ENCODE measurements at regions not wholly inside any gene's neighbourhood (a gene's known extent, or its start where the extent isn't known, plus 50 kb on each side); places are given as distances from the start of the nearest gene placed in this dataset.
A peak's percentile ranks its signal among the peaks of the same experiment; 100 is the strongest.

GRCh38 chr10:43849551-43849950 is 200.9 kb upstream of the ZNF32 start:
- Histone ChIP-seq H3K36me3 (ENCODE audit: insufficient read depth, low read length) (no peaks in the 10 kb centered on the region), H3K9ac (ENCODE audit: low read depth, low read length) (no peak overlapping the region), H2AFZ (ENCODE audit: low read depth, low read length) (no peak overlapping the region), H3K27me3 (ENCODE audit: insufficient read depth, low read length, poor library complexity) (no peaks in the 10 kb centered on the region), H3K4me2 (ENCODE audit: insufficient read depth, low read length) (no peak overlapping the region), H3K9me3 (ENCODE audit: insufficient read depth, low read length, severe bottlenecking) (no peaks in the 10 kb centered on the region), H3K4me1 (ENCODE audit: insufficient read depth, low read length) (peaks cover 17% of the 10 kb centered on the region), H3K4me3 (ENCODE audit: low read depth in 1 of 2, low read length in 2 of 2) (no peak overlapping the region), H4K20me1 (ENCODE audit: insufficient read depth, low read length) (no peaks in the 10 kb centered on the region), H3K27ac (ENCODE audit: low read length) (no peak overlapping the region), H3K79me2 (ENCODE audit: insufficient read depth, low read length) (no peaks in the 10 kb centered on the region)
- TF ChIP-seq CTCF (IDR thresholded peaks at IDR 0.05; ENCODE audit: borderline replicate concordance, extremely low read depth, low read length, poor library complexity, severe bottlenecking), result no peak
- no peak for TF ChIP-seq EZH2 (IDR thresholded peaks at IDR 0.05; ENCODE audit: borderline replicate concordance, low read depth, low read length, severe bottlenecking)
- ATAC-seq (ENCODE audit: insufficient read depth, low read depth) (no peak), DNase-seq (no peak)

- no peaks in the 10 kb centered on the region for H4K20me1 ChIP-seq (ENCODE audit: insufficient read depth, low read length)
- H3K79me2 ChIP-seq (ENCODE audit: insufficient read depth, low read length), result no peaks in the 10 kb centered on the region
- H3K27me3 ChIP-seq (ENCODE audit: insufficient read depth, low read length, poor library complexity), result no peaks in the 10 kb centered on the region
- no peaks in the 10 kb centered on the region for H3K9me3 ChIP-seq (ENCODE audit: insufficient read depth, low read length, severe bottlenecking)
- no peak overlapping the region for H3K4me2 ChIP-seq (ENCODE audit: insufficient read depth, low read length)
- no peaks in the 10 kb centered on the region for H3K36me3 ChIP-seq (ENCODE audit: insufficient read depth, low read length)
- no peak overlapping the region for H3K4me3 ChIP-seq (ENCODE audit: low read depth in 1 of 2, low read length in 2 of 2)
- peaks cover 17% of the 10 kb centered on the region for H3K4me1 ChIP-seq (ENCODE audit: insufficient read depth, low read length)
- 0 out of 2 replicates have a peak overlapping the region, but pooled peaks have one; percentile 37 for H2AFZ ChIP-seq (ENCODE audit: low read depth, low read length)
- no peak for ATAC-seq (ENCODE audit: insufficient read depth, low read depth)
- no peak for DNase-seq
- TF ChIP-seq EZH2 (IDR thresholded peaks at IDR 0.05; ENCODE audit: borderline replicate concordance, low read depth, low read length, severe bottlenecking), result no peak
- TF ChIP-seq CTCF (IDR thresholded peaks at IDR 0.05; ENCODE audit: borderline replicate concordance, extremely low read depth, low read length, poor library complexity, severe bottlenecking), result no peak
- no peak overlapping the region for H3K9ac ChIP-seq (ENCODE audit: low read depth, low read length)
- H3K27ac ChIP-seq (ENCODE audit: low read length), result peak overlapping the region; percentile 43
These were observed 198.3 kb upstream of the ZNF32 start for GRCh38 chr10:43846968-43847367.

GRCh38 chr10:43846187-43846680 is 197.6 kb upstream of the ZNF32 start:
- peak overlapping the region; percentile 97 for H2AFZ ChIP-seq (ENCODE audit: low read depth, low read length)
- H3K27me3 ChIP-seq (ENCODE audit: insufficient read depth, low read length, poor library complexity), result no peaks in the 10 kb centered on the region
- no peaks in the 10 kb centered on the region for H3K36me3 ChIP-seq (ENCODE audit: insufficient read depth, low read length)
- no peaks in the 10 kb centered on the region for H3K9me3 ChIP-seq (ENCODE audit: insufficient read depth, low read length, severe bottlenecking)
- peak overlapping the region; percentile 90 for H3K4me2 ChIP-seq (ENCODE audit: insufficient read depth, low read length)
- peak overlapping the region; percentile 91 for H3K27ac ChIP-seq (ENCODE audit: low read length)
- ATAC-seq (ENCODE audit: insufficient read depth, low read depth), result peak; percentile 98
- peak overlapping the region; percentile 47 for H3K9ac ChIP-seq (ENCODE audit: low read depth, low read length)
- peak overlapping the region in 1 of 2 experiments; percentile 54; a peak in 2 of 4 replicates for H3K4me3 ChIP-seq (ENCODE audit: low read depth in 1 of 2, low read length in 2 of 2)
- no peaks in the 10 kb centered on the region for H4K20me1 ChIP-seq (ENCODE audit: insufficient read depth, low read length)
- DNase-seq, result peak; percentile 82
- TF ChIP-seq EZH2 (IDR thresholded peaks at IDR 0.05; ENCODE audit: borderline replicate concordance, low read depth, low read length, severe bottlenecking) (no peak), CTCF (IDR thresholded peaks at IDR 0.05; ENCODE audit: borderline replicate concordance, extremely low read depth, low read length, poor library complexity, severe bottlenecking) (peak; percentile 22)
- H3K4me1 ChIP-seq (ENCODE audit: insufficient read depth, low read length), result peaks cover 17% of the 10 kb centered on the region
- no peaks in the 10 kb centered on the region for H3K79me2 ChIP-seq (ENCODE audit: insufficient read depth, low read length)
